C4-2B (cell line): ENCODE measurements at regions not wholly inside any gene's neighbourhood (a gene's known extent, or its start where the extent isn't known, plus 50 kb on each side); places are given as distances from the start of the nearest gene placed in this dataset.

Experiments used
- H3K27ac ChIP-seq: fragments of 450-650 bp; 2 replicates; pipeline ENCODE4 v1.5.1; 2017
- CTCF ChIP-seq: fragments of 450-650 bp; conservative IDR thresholded peaks from 2 replicates; pipeline ENCODE4 v1.5.1; 2017; ENCODE audit warnings: mild to moderate bottlenecking
- ZFX ChIP-seq: fragments of 450-650 bp; IDR thresholded peaks from 2 replicates; pipeline ENCODE4 v1.6.1; 2017

- H3K27ac ChIP-seq, result no peak overlapping the region
- TF ChIP-seq CTCF, result no peak
- no peak for TF ChIP-seq ZFX
These were observed 624.3 kb upstream of the BRINP3 start for GRCh38 chr1:191101960-191102359.

- TF ChIP-seq ZFX (no peak), CTCF (no peak)
- no peak overlapping the region for H3K27ac ChIP-seq
These were observed 648.3 kb upstream of the BRINP3 start for GRCh38 chr1:191125950-191126349.

DNA sequence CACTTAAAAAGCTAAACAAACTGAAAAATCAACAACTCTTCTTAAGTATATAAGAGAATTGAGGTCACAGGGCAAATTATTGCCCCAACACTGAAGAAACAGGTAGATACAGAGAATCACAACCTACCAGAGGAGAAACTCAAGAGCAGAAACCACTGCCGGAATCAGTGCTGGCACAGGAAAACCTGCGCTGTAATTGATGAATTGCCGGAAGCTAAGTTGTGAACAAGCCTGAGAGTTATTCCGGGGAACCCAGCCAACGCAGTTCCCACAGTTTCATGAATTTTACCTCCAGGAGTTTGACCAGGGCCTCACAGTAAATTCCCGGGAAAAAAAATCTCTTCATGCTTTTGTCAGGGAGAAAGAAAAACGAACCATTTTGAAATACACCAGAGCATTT is 657.1 kb upstream of the BRINP3 start:
- no peak overlapping the region for H3K27ac ChIP-seq
- no peak for TF ChIP-seq ZFX
- no peak for TF ChIP-seq CTCF

DNA sequence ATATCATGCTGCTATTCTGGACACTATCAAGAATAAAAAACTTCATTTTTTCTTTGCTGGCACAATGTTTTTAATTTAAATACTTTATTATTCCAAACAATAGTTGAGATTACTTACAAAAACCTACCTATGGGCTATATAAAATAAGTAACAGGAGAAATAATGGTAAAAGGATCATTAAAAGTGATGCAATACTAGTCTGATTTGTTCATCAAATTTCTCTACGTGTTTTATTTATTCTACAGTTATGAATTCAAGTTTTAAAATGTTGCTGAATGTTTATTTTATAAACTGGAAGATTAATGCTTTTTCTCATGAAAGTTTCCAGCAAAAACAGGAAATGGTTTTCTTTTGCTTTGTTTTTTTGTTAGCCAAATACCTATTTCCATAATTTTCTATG is 662.4 kb upstream of the BRINP3 start:
- TF ChIP-seq CTCF (no peak), ZFX (no peak)
- no peak overlapping the region for H3K27ac ChIP-seq

GRCh38 chr1:191142748-191143147 is 665.1 kb upstream of the BRINP3 start:
- TF ChIP-seq CTCF, result no peak
- no peak for TF ChIP-seq ZFX
- no peak overlapping the region for H3K27ac ChIP-seq

- no peak overlapping the region for H3K27ac ChIP-seq
- TF ChIP-seq CTCF (no peak), ZFX (no peak)
These were observed 668.2 kb upstream of the BRINP3 start for GRCh38 chr1:191145834-191146233.

DNA sequence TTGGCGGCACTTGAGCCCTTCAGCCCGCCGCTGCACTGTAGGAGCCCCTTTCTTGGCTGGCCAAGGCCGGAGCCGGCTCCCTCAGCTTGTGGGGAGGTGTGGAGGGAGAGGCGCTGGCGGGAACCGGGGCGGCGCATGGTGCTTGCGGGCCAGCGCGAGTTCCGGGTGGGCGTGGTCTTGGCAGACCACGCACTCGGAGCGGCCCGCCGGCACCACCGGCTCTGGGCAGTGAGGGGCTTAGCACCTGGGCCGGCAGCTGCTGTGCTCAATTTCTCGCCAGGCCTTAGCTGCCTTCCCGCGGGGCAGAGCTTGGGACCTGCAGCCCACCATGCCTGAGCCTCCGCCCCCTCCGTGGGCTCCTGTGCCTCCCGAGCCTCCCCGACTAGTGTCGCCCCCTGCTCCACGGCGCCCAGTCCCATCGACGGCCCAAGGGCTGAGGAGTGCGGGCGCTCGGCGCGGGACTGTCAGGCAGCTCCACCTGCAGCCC is 673.7 kb upstream of the BRINP3 start:
- TF ChIP-seq CTCF (no peak), ZFX (no peak)
- no peak overlapping the region for H3K27ac ChIP-seq

GRCh38 chr1:191152776-191153175 is 675.1 kb upstream of the BRINP3 start:
- no peak for TF ChIP-seq ZFX
- no peak for TF ChIP-seq CTCF

More at GRCh38 chr1:191152776-191153175, 675.1 kb upstream of the BRINP3 start:
- no peak overlapping the region for H3K27ac ChIP-seq
